ENCODE measurements at regions not wholly inside any gene's neighbourhood (a gene's known extent, or its start where the extent isn't known, plus 50 kb on each side); places are given as distances from the start of the nearest gene placed in this dataset.

- no peak for TF ChIP-seq CTCF (IDR thresholded peaks at IDR 0.05; ENCODE audit: low read depth, low read length)
- no peak overlapping the region for H3K4me3 ChIP-seq (replicated peaks in 1 of 2; ENCODE audit: low read depth in 2 of 2, low read length in 2 of 2)
- no peak for DNase-seq (ENCODE audit: low read depth in 2 of 2)
Observed at GRCh38 chr13:111007209-111007608, 92.3 kb upstream of the ANKRD10 start.

GRCh38 chr13:111006506-111007031, 91.7 kb upstream of the ANKRD10 start:
- no peak overlapping the region for H3K4me3 ChIP-seq (replicated peaks in 1 of 2; ENCODE audit: low read depth in 2 of 2, low read length in 2 of 2)
- peak; percentile 79 to 93 for DNase-seq (ENCODE audit: low read depth in 2 of 2)
- no peak for TF ChIP-seq CTCF (IDR thresholded peaks at IDR 0.05; ENCODE audit: low read depth, low read length)

GRCh38 chr13:111005808-111006505, 91.1 kb upstream of the ANKRD10 start:
- peak; percentile 31 to 66 for DNase-seq (ENCODE audit: low read depth in 2 of 2)
- H3K4me3 ChIP-seq (replicated peaks in 1 of 2; ENCODE audit: low read depth in 2 of 2, low read length in 2 of 2): no peak overlapping the region
- no peak for TF ChIP-seq CTCF (IDR thresholded peaks at IDR 0.05; ENCODE audit: low read depth, low read length)

GRCh38 chr13:111005364-111005763, 90.5 kb upstream of the ANKRD10 start:
- H3K4me3 ChIP-seq (replicated peaks in 1 of 2; ENCODE audit: low read depth in 2 of 2, low read length in 2 of 2): no peak overlapping the region
- peak in 1 of 2 donors; percentile 42 for DNase-seq (ENCODE audit: low read depth in 2 of 2)
- no peak for TF ChIP-seq CTCF (IDR thresholded peaks at IDR 0.05; ENCODE audit: low read depth, low read length)

- DNase-seq (ENCODE audit: low read depth in 2 of 2): no peak
- no peak overlapping the region for H3K4me3 ChIP-seq (replicated peaks in 1 of 2; ENCODE audit: low read depth in 2 of 2, low read length in 2 of 2)
- no peak for TF ChIP-seq CTCF (IDR thresholded peaks at IDR 0.05; ENCODE audit: low read depth, low read length)
Observed at GRCh38 chr13:111004444-111004843, 89.6 kb upstream of the ANKRD10 start.

- DNase-seq (ENCODE audit: low read depth in 2 of 2): no peak
- TF ChIP-seq CTCF (IDR thresholded peaks at IDR 0.05; ENCODE audit: low read depth, low read length): no peak
- H3K4me3 ChIP-seq (replicated peaks in 1 of 2; ENCODE audit: low read depth in 2 of 2, low read length in 2 of 2): no peak overlapping the region
Observed at GRCh38 chr13:111001636-111002035, 86.8 kb upstream of the ANKRD10 start.
